Liver (tissue), 8 donors: ENCODE measurements at regions not wholly inside any gene's neighbourhood (a gene's known extent, or its start where the extent isn't known, plus 50 kb on each side); places are given as distances from the start of the nearest gene placed in this dataset.

Experiments used
- DNase-seq: peaks from one replicate; pipeline ENCODE4 v3.0.0-alpha.2; 2017; ENCODE audit warnings: low spot score
- H3K27ac ChIP-seq, 2 donors: one replicate each; pipeline ENCODE4 v1.7.0; 2013; ENCODE audit warnings: inconsistent platforms in 2 of 2, low read length in 2 of 2, control low read depth in 1 of 2, low read depth in 1 of 2, mild to moderate bottlenecking in 1 of 2
- H3K27me3 ChIP-seq, 4 donors: one replicate each; pipeline versions ENCODE4 v1.6.1 to v1.7.0; 2013; ENCODE audit warnings: low read length in 3 of 4, inconsistent platforms in 1 of 4, mild to moderate bottlenecking in 1 of 4, moderate library complexity in 1 of 4; ENCODE audit not compliant: control insufficient read depth in 4 of 4, insufficient read depth in 4 of 4
- H3K36me3 ChIP-seq, 4 donors: one replicate each; pipeline versions ENCODE4 v1.6.1 to v1.7.0; 2013; ENCODE audit warnings: low read length in 3 of 4, mild to moderate bottlenecking in 3 of 4, low read depth in 1 of 4, moderate library complexity in 1 of 4; ENCODE audit not compliant: control insufficient read depth in 4 of 4, insufficient read depth in 3 of 4
- H3K4me1 ChIP-seq, 4 donors: one replicate each; pipeline versions ENCODE4 v1.6.1 to v1.7.0; 2013; ENCODE audit warnings: low read length in 3 of 4, mild to moderate bottlenecking in 3 of 4, moderate library complexity in 1 of 4; ENCODE audit not compliant: control insufficient read depth in 4 of 4, insufficient read depth in 4 of 4
- H3K4me3 ChIP-seq, 3 donors: one replicate each; pipeline versions ENCODE4 v1.6.1 to v1.7.0; 2013; ENCODE audit warnings: low read length in 3 of 3, control low read depth in 1 of 3, low read depth in 1 of 3, mild to moderate bottlenecking in 1 of 3
- H3K9ac ChIP-seq, 2 donors: one replicate each; pipeline ENCODE4 v1.7.0; 2013; ENCODE audit warnings: low read length in 2 of 2, mild to moderate bottlenecking in 2 of 2, moderate library complexity in 2 of 2, control low read depth in 1 of 2, low read depth in 1 of 2
- H3K9me3 ChIP-seq, 4 donors: one replicate each; pipeline versions ENCODE4 v1.6.1 to v1.7.0; 2013; ENCODE audit warnings: low read length in 3 of 4; ENCODE audit not compliant: control insufficient read depth in 4 of 4
- ATF3 ChIP-seq: IDR thresholded peaks from 2 replicates; pipeline ENCODE4 v1.6.1; 2016; ENCODE audit warnings: antibody characterized with exemption
- CTCF ChIP-seq: fragments of 150-350 bp; IDR thresholded peaks from 2 replicates; pipeline ENCODE4 v1.5.1; 2017; ENCODE audit warnings: improper control_type of control experiment, low read depth, low read length; ENCODE audit not compliant: missing input control
- EGR1 ChIP-seq, 2 donors: IDR thresholded peaks; 2 replicates each; pipeline ENCODE4 v1.6.1; 2016 to 2018; ENCODE audit warnings: antibody characterized with exemption in 2 of 2, low read depth in 2 of 2
- FOXA1 ChIP-seq: IDR thresholded peaks from 2 replicates; pipeline ENCODE4 v1.6.1; 2016; ENCODE audit warnings: antibody characterized with exemption
- FOXA2 ChIP-seq: IDR thresholded peaks from 2 replicates; pipeline ENCODE4 v1.6.1; 2016; ENCODE audit warnings: antibody characterized with exemption
- GABPA ChIP-seq, 2 donors: IDR thresholded peaks in 1 of 2; conservative IDR thresholded peaks in 1 of 2; 2 replicates each; pipeline ENCODE4 v1.6.1; 2016; ENCODE audit warnings: antibody characterized with exemption in 2 of 2, mild to moderate bottlenecking in 1 of 2, moderate library complexity in 1 of 2
- HNF4A ChIP-seq, 2 donors: conservative IDR thresholded peaks; 2 replicates each; pipeline ENCODE4 v1.6.1; 2016; ENCODE audit warnings: antibody characterized with exemption in 2 of 2, mild to moderate bottlenecking in 2 of 2
- HNF4G ChIP-seq: IDR thresholded peaks from 2 replicates; pipeline ENCODE4 v1.6.1; 2016; ENCODE audit warnings: antibody characterized with exemption
- JUND ChIP-seq, 2 donors: IDR thresholded peaks; 2 replicates each; pipeline ENCODE4 v1.6.1; 2016; ENCODE audit warnings: antibody characterized with exemption in 2 of 2
- MAX ChIP-seq: IDR thresholded peaks from 2 replicates; pipeline ENCODE4 v1.6.1; 2016; ENCODE audit warnings: antibody characterized with exemption
- NR2F2 ChIP-seq: IDR thresholded peaks from 2 replicates; pipeline ENCODE4 v1.6.1; 2016; ENCODE audit warnings: antibody characterized with exemption
- RAD21 ChIP-seq, 2 donors: IDR thresholded peaks; 2 replicates each; pipeline ENCODE4 v1.6.1; 2016; ENCODE audit warnings: antibody characterized with exemption in 2 of 2, mild to moderate bottlenecking in 2 of 2
- REST ChIP-seq: IDR thresholded peaks from 2 replicates; pipeline ENCODE4 v1.6.1; 2016; ENCODE audit warnings: antibody characterized with exemption, mild to moderate bottlenecking
- RXRA ChIP-seq, 2 donors: IDR thresholded peaks; 2 replicates each; pipeline ENCODE4 v1.6.1; 2017 to 2018; ENCODE audit warnings: antibody characterized with exemption in 2 of 2, mild to moderate bottlenecking in 1 of 2
- SP1 ChIP-seq: IDR thresholded peaks from 2 replicates; pipeline ENCODE4 v1.6.1; 2018; ENCODE audit warnings: antibody characterized with exemption, mild to moderate bottlenecking
- TAF1 ChIP-seq: conservative IDR thresholded peaks from 2 replicates; pipeline ENCODE4 v1.6.1; 2016; ENCODE audit warnings: antibody characterized with exemption, mild to moderate bottlenecking
- YY1 ChIP-seq: IDR thresholded peaks from 2 replicates; pipeline ENCODE4 v1.6.1; 2016; ENCODE audit warnings: antibody characterized with exemption, mild to moderate bottlenecking
- ZBTB33 ChIP-seq: IDR thresholded peaks from 2 replicates; pipeline ENCODE4 v1.6.1; 2016; ENCODE audit warnings: antibody characterized with exemption
- WGBS: extraction: QIAGEN DNeasy Blood & Tissue Kit; methylation state at CpG from one replicate; pipeline ENCODE4 v1.1.7; 2013; 5-methylcytosine and 5-hydroxymethylcytosine counted together
- donor health status: healthy.
- donor health status: healthy.
- donor health status: healthy.
- donor health status: healthy.
- donor health status: healthy.

GRCh38 chr13:31937436-31937835 is 94.1 kb upstream of the FRY start:
- WGBS: 80% methylated on average over 4 of the region's 4 CpGs
- TF ChIP-seq ATF3 (no peak), FOXA1 (no peak), RXRA (IDR thresholded peaks at IDR 0.05) (no peak), FOXA2 (no peak), ZBTB33 (no peak), CTCF (no peak), EGR1 (IDR thresholded peaks at IDR 0.05; ENCODE audit: low read depth in 2 of 2) (no peak), MAX (no peak), TAF1 (no peak), JUND (IDR thresholded peaks at IDR 0.05) (no peak)
- no peaks in the 10 kb centered on the region for H3K27me3 ChIP-seq

GRCh38 chr13:31940076-31940475 is 91.5 kb upstream of the FRY start:
- H3K36me3 ChIP-seq: no peaks in the 10 kb centered on the region
- DNase-seq: no peak
- no peaks in the 10 kb centered on the region for H3K27me3 ChIP-seq
- 93% methylated on average over 4 of the region's 4 CpGs for WGBS
- H3K9ac ChIP-seq: no peak overlapping the region
- H3K4me1 ChIP-seq: peaks cover 0 to 5% (median 2%) of the 10 kb centered on the region in 4 donors
- H3K27ac ChIP-seq: no peak overlapping the region
- no peak overlapping the region for H3K4me3 ChIP-seq
- TF ChIP-seq HNF4G (no peak), HNF4A (conservative IDR thresholded peaks at IDR 0.05) (no peak), YY1 (no peak), FOXA2 (no peak), GABPA (IDR thresholded peaks at IDR 0.05 in 1 of 2, conservative IDR thresholded peaks at IDR 0.05 in 1 of 2) (no peak), REST (no peak), RXRA (IDR thresholded peaks at IDR 0.05) (no peak), ZBTB33 (no peak), CTCF (no peak), EGR1 (IDR thresholded peaks at IDR 0.05; ENCODE audit: low read depth in 2 of 2) (no peak), SP1 (no peak), FOXA1 (no peak), TAF1 (no peak), RAD21 (IDR thresholded peaks at IDR 0.05) (no peak), JUND (IDR thresholded peaks at IDR 0.05) (no peak), ATF3 (no peak), NR2F2 (no peak)
- no peaks in the 10 kb centered on the region for H3K9me3 ChIP-seq

More at GRCh38 chr13:31937436-31937835, 94.1 kb upstream of the FRY start:
- Histone ChIP-seq H3K27ac (no peak overlapping the region), H3K9ac (no peak overlapping the region), H3K36me3 (no peaks in the 10 kb centered on the region), H3K4me1 (peaks cover 0 to 9% (median 4%) of the 10 kb centered on the region in 4 donors), H3K9me3 (no peaks in the 10 kb centered on the region), H3K4me3 (no peak overlapping the region)
- no peak for DNase-seq
